ENCODE measurements at regions not wholly inside any gene's neighbourhood (a gene's known extent, or its start where the extent isn't known, plus 50 kb on each side); places are given as distances from the start of the nearest gene placed in this dataset.

GRCh38 chr11:95375451-95375850, 144.4 kb upstream of the SESN3 start:
- no peak for TF ChIP-seq CTCF (IDR thresholded peaks at IDR 0.05)
- peaks cover 8% of the 10 kb centered on the region; the same call in 1 of the 2 replicates for H3K9me3 Mint-ChIP-seq
- DNase-seq: no peak
- H3K4me3 Mint-ChIP-seq: no peak overlapping the region
- no peaks in the 10 kb centered on the region for H3K27me3 Mint-ChIP-seq (ENCODE audit: insufficient read depth)
- H3K27ac Mint-ChIP-seq: no peak overlapping the region
- H3K4me1 Mint-ChIP-seq (ENCODE audit: low read depth): no peaks in the 10 kb centered on the region
- no peaks in the 10 kb centered on the region for H3K36me3 Mint-ChIP-seq (ENCODE audit: low read depth)

- no peaks in the 10 kb centered on the region for H3K36me3 Mint-ChIP-seq (ENCODE audit: low read depth)
- no peaks in the 10 kb centered on the region for H3K27me3 Mint-ChIP-seq (ENCODE audit: insufficient read depth)
- peaks cover 8% of the 10 kb centered on the region; the same call in 1 of the 2 replicates for H3K9me3 Mint-ChIP-seq
- TF ChIP-seq CTCF (IDR thresholded peaks at IDR 0.05): no peak
- DNase-seq: no peak
- no peak overlapping the region for H3K27ac Mint-ChIP-seq
- no peaks in the 10 kb centered on the region for H3K4me1 Mint-ChIP-seq (ENCODE audit: low read depth)
- H3K4me3 Mint-ChIP-seq: no peak overlapping the region
These were observed 143.1 kb upstream of the SESN3 start for GRCh38 chr11:95374105-95374504.

- no peak for TF ChIP-seq CTCF (IDR thresholded peaks at IDR 0.05)
- H3K9me3 Mint-ChIP-seq: peaks cover 8% of the 10 kb centered on the region; the same call in 1 of the 2 replicates
- H3K4me1 Mint-ChIP-seq (ENCODE audit: low read depth): no peaks in the 10 kb centered on the region
- H3K27ac Mint-ChIP-seq: no peak overlapping the region
- no peak overlapping the region for H3K4me3 Mint-ChIP-seq
- H3K36me3 Mint-ChIP-seq (ENCODE audit: low read depth): no peaks in the 10 kb centered on the region
- H3K27me3 Mint-ChIP-seq (ENCODE audit: insufficient read depth): no peaks in the 10 kb centered on the region
- DNase-seq: no peak
These were observed 142.2 kb upstream of the SESN3 start for GRCh38 chr11:95373241-95373640.

- Mint-ChIP-seq H3K4me3 (no peak overlapping the region), H3K4me1 (ENCODE audit: low read depth) (no peaks in the 10 kb centered on the region), H3K27me3 (ENCODE audit: insufficient read depth) (no peaks in the 10 kb centered on the region), H3K9me3 (peaks cover 8% of the 10 kb centered on the region; the same call in 1 of the 2 replicates), H3K27ac (no peak overlapping the region), H3K36me3 (ENCODE audit: low read depth) (no peaks in the 10 kb centered on the region)
- DNase-seq: no peak
- no peak for TF ChIP-seq CTCF (IDR thresholded peaks at IDR 0.05)
These were observed 141.2 kb upstream of the SESN3 start for GRCh38 chr11:95372097-95372656.

GRCh38 chr11:95371153-95371552, 140.2 kb upstream of the SESN3 start:
- TF ChIP-seq CTCF (IDR thresholded peaks at IDR 0.05): no peak
- H3K27ac Mint-ChIP-seq: no peak overlapping the region
- DNase-seq: no peak
- no peaks in the 10 kb centered on the region for H3K4me1 Mint-ChIP-seq (ENCODE audit: low read depth)
- H3K4me3 Mint-ChIP-seq: no peak overlapping the region
- H3K9me3 Mint-ChIP-seq: peaks cover 8% of the 10 kb centered on the region; the same call in 1 of the 2 replicates
- no peaks in the 10 kb centered on the region for H3K36me3 Mint-ChIP-seq (ENCODE audit: low read depth)
- H3K27me3 Mint-ChIP-seq (ENCODE audit: insufficient read depth): no peaks in the 10 kb centered on the region

- Mint-ChIP-seq H3K27ac (no peak overlapping the region), H3K36me3 (ENCODE audit: low read depth) (no peaks in the 10 kb centered on the region), H3K4me3 (no peak overlapping the region), H3K4me1 (ENCODE audit: low read depth) (no peaks in the 10 kb centered on the region), H3K27me3 (ENCODE audit: insufficient read depth) (no peaks in the 10 kb centered on the region), H3K9me3 (peaks cover 3% of the 10 kb centered on the region; the same call in 1 of the 2 replicates)
- no peak for DNase-seq
- no peak for TF ChIP-seq CTCF (IDR thresholded peaks at IDR 0.05)
These were observed 136.7 kb upstream of the SESN3 start for GRCh38 chr11:95367726-95368125.

All from HFFc6 (cell line).